Forelimb muscle (tissue), 1 donor: ENCODE measurements at regions not wholly inside any gene's neighbourhood (a gene's known extent, or its start where the extent isn't known, plus 50 kb on each side); places are given as distances from the start of the nearest gene placed in this dataset.
"Not testable (repeated sequence)": the region's sequence is repeated elsewhere in the genome, so short reads cannot be mapped to it uniquely, and the experiment has no call there.

Experiments
- DNase-seq: peaks from one replicate; pipeline ENCODE4 v3.0.0-alpha.2; 2013; ENCODE audit warnings: low read depth

GRCh38 chr6:947235-947934, 254.4 kb upstream of the EXOC2 start:
- DNase-seq, result no peak

GRCh38 chr6:946546-946945, 253.6 kb upstream of the EXOC2 start:
- no peak for DNase-seq

- no peak for DNase-seq
Observed at GRCh38 chr6:939526-940252, 246.8 kb upstream of the EXOC2 start.

GRCh38 chr6:938916-939315, 246.0 kb upstream of the EXOC2 start:
- no peak for DNase-seq

GRCh38 chr6:938271-938905, 245.4 kb upstream of the EXOC2 start:
- no peak for DNase-seq

GRCh38 chr6:935582-935981, 242.6 kb upstream of the EXOC2 start:
- no peak for DNase-seq

GRCh38 chr6:934686-935085, 241.7 kb upstream of the EXOC2 start:
- DNase-seq, result no peak

- DNase-seq, result not testable (repeated sequence)
Observed at GRCh38 chr6:931919-932318, 239.0 kb upstream of the EXOC2 start.

- no peak for DNase-seq
Observed at GRCh38 chr6:927157-927556, 234.2 kb upstream of the EXOC2 start.

- DNase-seq, result no peak
Observed at GRCh38 chr6:925656-926213, 232.8 kb upstream of the EXOC2 start.

- DNase-seq, result no peak
Observed at GRCh38 chr6:924661-925060, 231.7 kb upstream of the EXOC2 start.

GRCh38 chr6:921400-921799, 228.5 kb upstream of the EXOC2 start:
- no peak for DNase-seq

GRCh38 chr6:920512-920911, 227.6 kb upstream of the EXOC2 start:
- no peak for DNase-seq

GRCh38 chr6:919500-919899, 226.6 kb upstream of the EXOC2 start:
- DNase-seq, result no peak

- no peak for DNase-seq
Observed at GRCh38 chr6:917939-918338, 225.0 kb upstream of the EXOC2 start.

- no peak for DNase-seq
Observed at GRCh38 chr6:917296-917695, 224.4 kb upstream of the EXOC2 start.

GRCh38 chr6:916131-916530, 223.2 kb upstream of the EXOC2 start:
- no peak for DNase-seq

- DNase-seq, result peak; percentile 24
Observed at GRCh38 chr6:912871-913835, 220.2 kb upstream of the EXOC2 start.

GRCh38 chr6:907928-908327, 215.0 kb upstream of the EXOC2 start:
- DNase-seq, result no peak

GRCh38 chr6:906920-907319, 214.0 kb upstream of the EXOC2 start:
- no peak for DNase-seq

GRCh38 chr6:905556-905955, 212.6 kb upstream of the EXOC2 start:
- no peak for DNase-seq

- DNase-seq, result no peak
Observed at GRCh38 chr6:904994-905393, 212.1 kb upstream of the EXOC2 start.
